ENCODE measurements at regions not wholly inside any gene's neighbourhood (a gene's known extent, or its start where the extent isn't known, plus 50 kb on each side); places are given as distances from the start of the nearest gene placed in this dataset.

GRCh38 chr5:13427827-13428557 is 516.5 kb downstream of the DNAH5 start:
- Histone ChIP-seq H3K4me3 (ENCODE audit: low read depth in 1 of 2, low read length in 2 of 2) (no peak overlapping the region), H3K27ac (ENCODE audit: low read length) (no peak overlapping the region), H4K20me1 (ENCODE audit: insufficient read depth, low read length) (no peaks in the 10 kb centered on the region), H3K9ac (ENCODE audit: low read depth, low read length) (no peak overlapping the region), H3K27me3 (ENCODE audit: insufficient read depth, low read length, poor library complexity) (no peaks in the 10 kb centered on the region), H2AFZ (ENCODE audit: low read depth, low read length) (no peak overlapping the region), H3K79me2 (ENCODE audit: insufficient read depth, low read length) (no peaks in the 10 kb centered on the region), H3K4me2 (ENCODE audit: insufficient read depth, low read length) (no peak overlapping the region), H3K9me3 (ENCODE audit: insufficient read depth, low read length, severe bottlenecking) (no peaks in the 10 kb centered on the region), H3K4me1 (ENCODE audit: insufficient read depth, low read length) (no peaks in the 10 kb centered on the region), H3K36me3 (ENCODE audit: insufficient read depth, low read length) (no peaks in the 10 kb centered on the region)
- no peak for ATAC-seq (ENCODE audit: insufficient read depth, low read depth)
- no peak for DNase-seq
- TF ChIP-seq, protein P1, sequence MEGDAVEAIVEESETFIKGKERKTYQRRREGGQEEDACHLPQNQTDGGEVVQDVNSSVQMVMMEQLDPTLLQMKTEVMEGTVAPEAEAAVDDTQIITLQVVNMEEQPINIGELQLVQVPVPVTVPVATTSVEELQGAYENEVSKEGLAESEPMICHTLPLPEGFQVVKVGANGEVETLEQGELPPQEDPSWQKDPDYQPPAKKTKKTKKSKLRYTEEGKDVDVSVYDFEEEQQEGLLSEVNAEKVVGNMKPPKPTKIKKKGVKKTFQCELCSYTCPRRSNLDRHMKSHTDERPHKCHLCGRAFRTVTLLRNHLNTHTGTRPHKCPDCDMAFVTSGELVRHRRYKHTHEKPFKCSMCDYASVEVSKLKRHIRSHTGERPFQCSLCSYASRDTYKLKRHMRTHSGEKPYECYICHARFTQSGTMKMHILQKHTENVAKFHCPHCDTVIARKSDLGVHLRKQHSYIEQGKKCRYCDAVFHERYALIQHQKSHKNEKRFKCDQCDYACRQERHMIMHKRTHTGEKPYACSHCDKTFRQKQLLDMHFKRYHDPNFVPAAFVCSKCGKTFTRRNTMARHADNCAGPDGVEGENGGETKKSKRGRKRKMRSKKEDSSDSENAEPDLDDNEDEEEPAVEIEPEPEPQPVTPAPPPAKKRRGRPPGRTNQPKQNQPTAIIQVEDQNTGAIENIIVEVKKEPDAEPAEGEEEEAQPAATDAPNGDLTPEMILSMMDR (IDR thresholded peaks at IDR 0.05; ENCODE audit: borderline replicate concordance, extremely low read depth, low read length, poor library complexity, severe bottlenecking), result no peak
- no peak for TF ChIP-seq EZH2 (IDR thresholded peaks at IDR 0.05; ENCODE audit: borderline replicate concordance, low read depth, low read length, severe bottlenecking)

DNA sequence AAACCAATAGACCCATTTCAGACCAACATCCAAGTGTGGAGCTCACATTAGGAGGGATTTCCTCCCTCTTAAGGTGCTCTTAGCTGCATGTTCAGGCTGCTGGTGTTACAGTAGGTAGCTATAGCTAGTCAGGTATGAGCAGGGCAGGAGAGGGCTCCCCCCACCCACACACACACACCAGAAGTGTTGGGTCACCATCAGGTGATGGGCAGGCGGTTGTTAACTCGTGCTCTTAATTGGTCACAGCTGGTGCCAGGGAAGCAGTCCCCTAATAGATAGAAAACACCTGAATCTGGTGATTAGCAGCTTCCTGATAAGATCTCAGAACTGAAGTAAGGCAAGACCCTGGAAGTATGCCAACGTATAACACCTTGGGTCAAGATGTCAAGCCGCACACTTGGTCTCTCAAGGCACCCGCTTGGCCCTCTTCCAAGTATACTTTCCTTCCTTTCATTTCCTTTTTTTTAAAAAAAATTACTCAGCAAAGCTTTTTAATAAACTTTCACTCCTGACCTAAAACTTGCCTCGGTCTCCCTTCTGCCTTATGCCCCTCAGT is 532.4 kb downstream of the DNAH5 start:
- H3K36me3 ChIP-seq (ENCODE audit: insufficient read depth, low read length), result no peaks in the 10 kb centered on the region
- no peaks in the 10 kb centered on the region for H3K79me2 ChIP-seq (ENCODE audit: insufficient read depth, low read length)
- H3K4me2 ChIP-seq (ENCODE audit: insufficient read depth, low read length), result no peak overlapping the region
- TF ChIP-seq, protein P1 (IDR thresholded peaks at IDR 0.05; ENCODE audit: borderline replicate concordance, extremely low read depth, low read length, poor library complexity, severe bottlenecking), result no peak
- no peak for TF ChIP-seq EZH2 (IDR thresholded peaks at IDR 0.05; ENCODE audit: borderline replicate concordance, low read depth, low read length, severe bottlenecking)
- peaks cover 6% of the 10 kb centered on the region for H3K9me3 ChIP-seq (ENCODE audit: insufficient read depth, low read length, severe bottlenecking)
- DNase-seq, result no peak
- no peak for ATAC-seq (ENCODE audit: insufficient read depth, low read depth)
- H3K4me3 ChIP-seq (ENCODE audit: low read depth in 1 of 2, low read length in 2 of 2), result no peak overlapping the region
- H2AFZ ChIP-seq (ENCODE audit: low read depth, low read length), result no peak overlapping the region
- no peaks in the 10 kb centered on the region for H3K4me1 ChIP-seq (ENCODE audit: insufficient read depth, low read length)
- no peak overlapping the region for H3K9ac ChIP-seq (ENCODE audit: low read depth, low read length)
- no peak overlapping the region for H3K27ac ChIP-seq (ENCODE audit: low read length)
- H4K20me1 ChIP-seq (ENCODE audit: insufficient read depth, low read length), result no peaks in the 10 kb centered on the region
- no peaks in the 10 kb centered on the region for H3K27me3 ChIP-seq (ENCODE audit: insufficient read depth, low read length, poor library complexity)

DNA sequence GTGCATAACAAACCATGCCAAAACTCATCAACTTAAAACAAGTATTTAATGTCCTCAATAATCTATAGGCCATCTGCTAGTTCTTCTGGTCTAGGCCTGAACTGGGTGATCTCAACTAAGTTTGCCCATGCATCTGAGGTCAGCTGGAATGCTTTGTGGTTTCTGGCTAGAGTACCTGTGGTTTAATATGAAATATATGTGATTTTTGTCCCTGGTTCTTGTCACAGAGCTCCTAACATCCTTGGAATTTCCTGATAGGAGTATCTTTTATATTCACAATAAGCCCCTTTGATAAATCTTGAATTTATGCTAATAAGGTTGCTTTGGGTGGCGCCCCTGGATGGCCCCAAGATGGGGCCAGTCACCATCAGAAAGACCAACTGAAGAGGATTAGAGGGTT is 535.9 kb downstream of the DNAH5 start:
- peaks cover 6% of the 10 kb centered on the region for H3K9me3 ChIP-seq (ENCODE audit: insufficient read depth, low read length, severe bottlenecking)
- no peaks in the 10 kb centered on the region for H4K20me1 ChIP-seq (ENCODE audit: insufficient read depth, low read length)
- no peak overlapping the region for H3K9ac ChIP-seq (ENCODE audit: low read depth, low read length)
- no peak overlapping the region for H2AFZ ChIP-seq (ENCODE audit: low read depth, low read length)
- H3K36me3 ChIP-seq (ENCODE audit: insufficient read depth, low read length), result no peaks in the 10 kb centered on the region
- H3K27ac ChIP-seq (ENCODE audit: low read length), result no peak overlapping the region
- DNase-seq, result no peak
- no peaks in the 10 kb centered on the region for H3K79me2 ChIP-seq (ENCODE audit: insufficient read depth, low read length)
- no peak for TF ChIP-seq EZH2 (IDR thresholded peaks at IDR 0.05; ENCODE audit: borderline replicate concordance, low read depth, low read length, severe bottlenecking)
- TF ChIP-seq, protein P1 (IDR thresholded peaks at IDR 0.05; ENCODE audit: borderline replicate concordance, extremely low read depth, low read length, poor library complexity, severe bottlenecking), result no peak
- H3K27me3 ChIP-seq (ENCODE audit: insufficient read depth, low read length, poor library complexity), result no peaks in the 10 kb centered on the region
- no peak overlapping the region for H3K4me3 ChIP-seq (ENCODE audit: low read depth in 1 of 2, low read length in 2 of 2)
- H3K4me2 ChIP-seq (ENCODE audit: insufficient read depth, low read length), result no peak overlapping the region
- ATAC-seq (ENCODE audit: insufficient read depth, low read depth), result no peak
- no peaks in the 10 kb centered on the region for H3K4me1 ChIP-seq (ENCODE audit: insufficient read depth, low read length)
